Colonic mucosa (tissue), 4 donors: ENCODE measurements at regions not wholly inside any gene's neighbourhood (a gene's known extent, or its start where the extent isn't known, plus 50 kb on each side); places are given as distances from the start of the nearest gene placed in this dataset.
"Not testable (repeated sequence)": the region's sequence is repeated elsewhere in the genome, so short reads cannot be mapped to it uniquely, and the experiment has no call there.

Experiments used
- DNase-seq: peaks from one replicate; pipeline ENCODE4 v3.0.0-alpha.2; 2020
- H3K27ac ChIP-seq: fragments of 200-600 bp; one replicate; pipeline ENCODE4 v1.8.0; 2021
- H3K27me3 ChIP-seq: fragments of 200-600 bp; one replicate; pipeline ENCODE4 v1.8.0; 2021
- H3K36me3 ChIP-seq: fragments of 200-600 bp; one replicate; pipeline ENCODE4 v1.8.0; 2021
- H3K4me1 ChIP-seq: fragments of 200-600 bp; one replicate; pipeline ENCODE4 v1.8.0; 2021; ENCODE audit warnings: mild to moderate bottlenecking
- H3K4me3 ChIP-seq: fragments of 200-600 bp; one replicate; pipeline ENCODE4 v1.8.0; 2021
- H3K9ac ChIP-seq, 2 donors: one replicate each; pipeline ENCODE4 v1.7.0; 2013; ENCODE audit warnings: control low read depth in 2 of 2, low read depth in 2 of 2, low read length in 2 of 2
- H3K9me3 ChIP-seq: fragments of 200-600 bp; one replicate; pipeline ENCODE4 v1.8.0; 2021
- intact Hi-C: fragments of 100-400 bp; cut with DNase I; formaldehyde crosslinking; loops from one replicate; pipeline ENCODE4 v1.14.1; 2022
- TF ChIP-seq, protein P1 (sequence below): fragments of 200-600 bp; IDR thresholded peaks from one replicate; pipeline ENCODE4 v1.8.0; 2022; ENCODE audit warnings: antibody characterized with exemption, mild to moderate bottlenecking
- donor health status: healthy.
- donor health status: DM: no; HTN: no; CAD: no.
- donor health status: DM: no; HTN: no; CAD: no.

DNA sequence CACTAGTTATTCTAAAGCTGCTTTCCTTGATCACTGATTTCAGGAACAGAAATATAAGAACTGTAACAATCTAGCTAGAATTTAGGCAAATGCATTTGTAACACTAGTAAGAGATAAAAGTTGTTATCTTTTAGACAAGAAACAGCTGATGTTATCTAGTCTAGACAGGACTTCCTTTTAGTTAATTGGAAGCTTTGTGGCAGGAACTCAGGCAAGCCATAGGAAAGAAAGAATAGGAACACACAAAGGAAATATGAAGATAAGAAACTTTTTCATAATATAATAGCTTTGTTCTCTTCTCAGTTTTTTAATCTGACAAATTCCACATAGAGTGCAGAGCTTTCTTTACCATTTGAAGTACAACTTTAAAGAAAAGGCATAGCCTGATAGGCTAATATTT is 59.0 kb upstream of the AGR3 start:
- TF ChIP-seq, protein P1, sequence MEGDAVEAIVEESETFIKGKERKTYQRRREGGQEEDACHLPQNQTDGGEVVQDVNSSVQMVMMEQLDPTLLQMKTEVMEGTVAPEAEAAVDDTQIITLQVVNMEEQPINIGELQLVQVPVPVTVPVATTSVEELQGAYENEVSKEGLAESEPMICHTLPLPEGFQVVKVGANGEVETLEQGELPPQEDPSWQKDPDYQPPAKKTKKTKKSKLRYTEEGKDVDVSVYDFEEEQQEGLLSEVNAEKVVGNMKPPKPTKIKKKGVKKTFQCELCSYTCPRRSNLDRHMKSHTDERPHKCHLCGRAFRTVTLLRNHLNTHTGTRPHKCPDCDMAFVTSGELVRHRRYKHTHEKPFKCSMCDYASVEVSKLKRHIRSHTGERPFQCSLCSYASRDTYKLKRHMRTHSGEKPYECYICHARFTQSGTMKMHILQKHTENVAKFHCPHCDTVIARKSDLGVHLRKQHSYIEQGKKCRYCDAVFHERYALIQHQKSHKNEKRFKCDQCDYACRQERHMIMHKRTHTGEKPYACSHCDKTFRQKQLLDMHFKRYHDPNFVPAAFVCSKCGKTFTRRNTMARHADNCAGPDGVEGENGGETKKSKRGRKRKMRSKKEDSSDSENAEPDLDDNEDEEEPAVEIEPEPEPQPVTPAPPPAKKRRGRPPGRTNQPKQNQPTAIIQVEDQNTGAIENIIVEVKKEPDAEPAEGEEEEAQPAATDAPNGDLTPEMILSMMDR, result no peak
- H3K27ac ChIP-seq, result no peak overlapping the region
- no peaks in the 10 kb centered on the region for H3K27me3 ChIP-seq
- H3K9me3 ChIP-seq, result no peaks in the 10 kb centered on the region
- no peak overlapping the region for H3K4me3 ChIP-seq
- DNase-seq, result no peak
- intact Hi-C loops, result no loop called here
- no peaks in the 10 kb centered on the region for H3K4me1 ChIP-seq
- H3K36me3 ChIP-seq, result no peaks in the 10 kb centered on the region
- H3K9ac ChIP-seq, result no peak overlapping the region

DNA sequence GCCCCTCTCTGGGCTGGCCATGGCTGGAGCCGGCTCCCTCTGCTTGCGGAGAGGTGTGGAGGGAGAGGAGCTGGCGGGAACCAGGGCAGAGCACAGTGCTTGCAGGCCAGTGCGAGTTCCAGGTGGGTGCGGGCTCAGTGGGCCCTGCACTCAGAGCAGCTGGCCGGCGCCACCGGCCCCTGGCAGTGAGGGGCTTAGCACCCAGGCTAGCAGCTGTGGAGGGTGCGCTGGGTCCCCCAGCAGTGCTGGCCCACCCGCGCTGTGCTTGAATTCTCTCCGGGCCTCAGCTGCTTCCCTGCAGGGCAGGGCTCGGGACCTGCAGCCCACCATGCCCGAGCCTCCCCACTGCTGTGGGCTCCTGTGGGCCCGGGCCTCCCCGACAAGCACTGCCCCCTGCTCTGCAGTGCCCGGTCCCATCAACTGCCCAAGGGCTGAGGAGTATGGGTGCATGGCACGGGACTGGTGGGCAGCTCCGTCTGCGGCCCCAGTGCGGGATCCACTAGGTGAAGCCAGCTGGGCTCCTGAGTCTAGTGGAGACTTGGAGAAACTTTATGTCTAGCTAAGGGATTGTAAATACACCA is 61.2 kb upstream of the AGR3 start:
- DNase-seq, result no peak
- Histone ChIP-seq H3K4me3 (no peak overlapping the region), H3K27me3 (no peaks in the 10 kb centered on the region), H3K4me1 (no peaks in the 10 kb centered on the region), H3K9ac (no peak overlapping the region), H3K27ac (no peak overlapping the region), H3K36me3 (no peaks in the 10 kb centered on the region), H3K9me3 (no peaks in the 10 kb centered on the region)
- intact Hi-C loops, result no loop called here
- TF ChIP-seq, protein P1, result no peak

DNA sequence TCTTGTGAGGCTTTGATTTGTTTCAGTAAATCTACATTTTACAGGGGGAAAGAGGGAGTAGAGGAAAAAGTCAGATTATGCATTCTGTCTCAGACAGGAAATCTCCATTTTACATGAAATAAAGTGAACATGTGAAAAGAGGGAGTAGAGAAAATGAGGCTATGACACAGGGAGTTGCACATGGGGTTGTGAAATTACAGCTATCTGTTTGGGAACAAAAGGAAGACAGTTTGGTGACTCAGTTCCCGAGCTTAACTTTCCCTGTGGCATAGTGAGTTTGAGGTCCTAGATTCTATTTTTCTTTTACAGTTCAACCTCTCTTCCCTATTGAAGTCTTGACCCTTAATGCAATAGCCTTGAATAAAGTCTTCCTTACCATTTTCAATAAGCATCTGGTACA is 63.2 kb upstream of the AGR3 start:
- Histone ChIP-seq H3K4me3 (no peak overlapping the region), H3K27ac (no peak overlapping the region)
- intact Hi-C loops, result no loop called here

DNA sequence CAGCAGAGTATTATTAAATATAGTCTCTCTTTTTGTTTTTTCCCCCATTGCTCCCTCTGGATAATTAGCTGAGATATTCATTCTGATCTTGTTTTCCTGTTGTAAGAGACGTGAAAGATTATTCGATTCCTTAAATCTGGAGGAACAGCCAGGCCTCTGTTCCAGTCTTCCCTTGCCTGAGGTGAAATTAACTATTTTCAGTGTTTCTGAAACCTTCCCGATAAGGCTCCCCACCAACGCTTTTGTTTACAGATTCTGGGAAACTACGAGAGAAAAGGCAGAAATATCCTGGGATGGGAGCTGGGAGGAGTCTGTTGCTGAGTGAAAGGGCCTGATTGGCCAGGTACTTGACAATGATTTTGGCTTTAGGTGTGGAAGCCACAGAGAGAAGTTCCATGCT is 63.6 kb upstream of the AGR3 start:
- intact Hi-C loops, result no loop called here
- H3K36me3 ChIP-seq, result no peaks in the 10 kb centered on the region
- TF ChIP-seq, protein P1, result no peak
- no peaks in the 10 kb centered on the region for H3K27me3 ChIP-seq
- H3K9me3 ChIP-seq, result no peaks in the 10 kb centered on the region
- no peak for DNase-seq
- no peak overlapping the region for H3K4me3 ChIP-seq
- H3K9ac ChIP-seq, result no peak overlapping the region
- H3K4me1 ChIP-seq, result no peaks in the 10 kb centered on the region
- no peak overlapping the region for H3K27ac ChIP-seq

More for the DNA sequence above, 63.2 kb upstream of the AGR3 start:
- DNase-seq, result no peak
- Histone ChIP-seq H3K9ac (no peak overlapping the region), H3K9me3 (no peaks in the 10 kb centered on the region), H3K36me3 (no peaks in the 10 kb centered on the region), H3K4me1 (no peaks in the 10 kb centered on the region), H3K27me3 (no peaks in the 10 kb centered on the region)
- TF ChIP-seq, protein P1, result no peak

DNA sequence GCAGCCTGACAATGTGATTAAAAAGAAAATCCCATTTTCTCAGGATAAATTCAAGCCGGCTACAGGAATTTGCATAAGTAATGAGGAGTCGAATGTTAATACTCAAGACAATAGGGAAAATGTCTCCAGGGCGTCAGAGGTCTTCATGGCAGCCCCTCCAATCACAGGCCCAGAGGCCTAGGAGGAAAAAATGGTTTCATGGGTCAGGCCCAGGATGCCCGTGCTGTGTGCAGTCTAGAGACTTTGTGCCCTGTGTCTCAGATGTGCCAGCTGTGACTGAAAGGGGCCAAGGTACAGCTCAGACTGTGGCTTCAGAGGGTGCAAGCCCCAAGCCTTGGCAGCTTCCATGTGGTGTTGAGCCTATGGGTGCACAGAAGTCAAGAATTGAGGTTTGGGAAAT is 66.3 kb upstream of the AGR3 start:
- DNase-seq, H3K9me3 ChIP-seq, H3K36me3 ChIP-seq, intact Hi-C loops, H3K9ac ChIP-seq, H3K27me3 ChIP-seq, H3K4me3 ChIP-seq, H3K27ac ChIP-seq, H3K4me1 ChIP-seq: not testable (repeated sequence)

DNA sequence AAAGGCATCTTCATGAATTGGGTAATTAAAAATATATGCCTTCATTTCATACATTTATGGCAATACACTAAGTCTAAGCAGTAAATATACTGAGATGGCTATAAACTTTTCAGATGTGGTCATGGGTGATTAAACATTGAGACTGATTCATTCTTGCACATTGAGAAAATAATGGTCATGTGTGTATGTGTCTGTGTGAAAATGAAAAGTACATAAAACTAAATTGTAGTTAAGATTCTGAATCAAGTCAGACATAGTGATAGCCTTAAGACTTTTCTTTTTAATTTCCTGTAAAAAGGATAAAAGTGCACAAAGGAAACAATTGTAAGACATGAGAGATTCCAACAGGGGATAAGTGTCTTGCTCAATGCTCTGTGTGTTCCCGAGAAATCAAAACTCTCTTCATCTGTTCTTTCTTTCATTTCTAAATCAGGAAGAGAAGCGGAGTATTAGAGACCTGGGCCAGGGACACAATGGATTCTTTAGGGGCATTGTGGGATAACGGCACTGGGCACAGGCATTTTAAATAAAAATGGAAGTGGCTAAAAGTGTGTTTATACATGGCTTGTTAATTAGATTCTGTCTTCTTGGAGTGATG is 69.8 kb upstream of the AGR3 start:
- DNase-seq, result no peak
- TF ChIP-seq, protein P1, result no peak
- H3K36me3 ChIP-seq, result no peaks in the 10 kb centered on the region
- H3K4me3 ChIP-seq, result no peak overlapping the region
- no peak overlapping the region for H3K27ac ChIP-seq
- no peaks in the 10 kb centered on the region for H3K4me1 ChIP-seq
- H3K9me3 ChIP-seq, result no peaks in the 10 kb centered on the region
- H3K9ac ChIP-seq, result no peak overlapping the region
- H3K27me3 ChIP-seq, result no peaks in the 10 kb centered on the region
- intact Hi-C loops, result no loop called here
